Upper lobe of right lung (tissue), 1 donor: ENCODE measurements at regions not wholly inside any gene's neighbourhood (a gene's known extent, or its start where the extent isn't known, plus 50 kb on each side); places are given as distances from the start of the nearest gene placed in this dataset. TPM values are rescaled to one million over a fixed set of nuclear protein-coding genes. Genes with fewer than 3 reads are reported as not detected.

ENCODE experiments used
- ATAC-seq: fragments of 200-7000 bp; cut with Tn5 transposase; one replicate; pipeline ENCODE4 v1.9.1; 2020; ENCODE audit warnings: mild to moderate bottlenecking, moderate library complexity
- DNase-seq: peaks from one replicate; pipeline ENCODE4 v3.0.0-alpha.2; 2020
- H3K27ac ChIP-seq: fragments of 200-600 bp; one replicate; pipeline ENCODE4 v1.8.0; 2022
- H3K27me3 ChIP-seq: fragments of 200-600 bp; one replicate; pipeline ENCODE4 v1.8.0; 2022; ENCODE audit warnings: mild to moderate bottlenecking
- H3K36me3 ChIP-seq: fragments of 200-600 bp; one replicate; pipeline ENCODE4 v1.8.0; 2022
- H3K4me1 ChIP-seq: fragments of 200-600 bp; one replicate; pipeline ENCODE4 v1.8.0; 2022
- H3K4me3 ChIP-seq: fragments of 200-600 bp; one replicate; pipeline ENCODE4 v1.8.0; 2022; ENCODE audit warnings: mild to moderate bottlenecking
- H3K9me3 ChIP-seq: fragments of 200-600 bp; one replicate; pipeline ENCODE4 v1.8.0; 2022
- CTCF ChIP-seq: fragments of 200-600 bp; IDR thresholded peaks from one replicate; pipeline ENCODE4 v1.8.0; 2022; ENCODE audit warnings: antibody characterized with exemption
- intact Hi-C: fragments of 100-400 bp; cut with DNase I; formaldehyde crosslinking; loops from one replicate; pipeline ENCODE4 v1.11.0; 2022
- microRNA-seq: library from miRNA; unstranded; fragments of <30 nt; microRNA quantifications from one replicate; pipeline ENCODE4 v1.2.0, GENCODE V29; 2020; ENCODE audit warnings: borderline microRNAs expressed
- donor health status: DM: no; HTN: yes; CAD: no; lungs with severe emphysema.

GRCh38 chr6:98775205-98775604, 59.2 kb upstream of the POU3F2 start:
- Histone ChIP-seq H3K27ac (no peak overlapping the region), H3K36me3 (no peaks in the 10 kb centered on the region), H3K9me3 (no peaks in the 10 kb centered on the region), H3K27me3 (peaks cover 7% of the 10 kb centered on the region), H3K4me1 (no peaks in the 10 kb centered on the region), H3K4me3 (no peak overlapping the region)
- intact Hi-C loops = no loop called here
- DNase-seq (no peak), ATAC-seq (no peak)
- no peak for TF ChIP-seq CTCF

DNA sequence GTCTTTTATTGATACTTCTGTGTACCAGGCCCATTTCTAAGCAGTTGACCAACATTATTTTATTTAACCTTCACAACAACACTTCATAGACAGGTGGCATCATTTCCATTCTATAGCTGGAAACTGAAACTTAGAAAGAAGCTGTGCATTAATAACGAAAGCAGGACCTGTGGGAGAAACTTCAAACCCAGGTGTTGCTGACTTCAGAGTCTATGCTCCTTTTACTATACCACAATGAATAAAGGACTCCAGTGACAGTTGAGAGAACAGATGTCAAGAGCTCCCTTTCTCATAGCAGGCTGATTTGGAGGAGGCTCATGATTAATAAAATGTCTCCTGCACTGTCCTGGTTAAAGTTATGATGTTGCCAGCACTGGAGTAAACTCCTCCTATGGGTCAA, 56.6 kb upstream of the POU3F2 start:
- intact Hi-C loops = no loop called here
- no peaks in the 10 kb centered on the region for H3K9me3 ChIP-seq
- H3K36me3 ChIP-seq = no peaks in the 10 kb centered on the region
- no peak for TF ChIP-seq CTCF
- H3K27me3 ChIP-seq = peaks cover 7% of the 10 kb centered on the region
- H3K27ac ChIP-seq = no peak overlapping the region
- ATAC-seq = no peak
- no peak for DNase-seq
- no peak overlapping the region for H3K4me3 ChIP-seq
- no peaks in the 10 kb centered on the region for H3K4me1 ChIP-seq

- ATAC-seq (no peak), DNase-seq (no peak)
- Histone ChIP-seq H3K4me1 (no peaks in the 10 kb centered on the region), H3K36me3 (no peaks in the 10 kb centered on the region), H3K4me3 (no peak overlapping the region), H3K27me3 (peaks cover 12% of the 10 kb centered on the region), H3K9me3 (no peaks in the 10 kb centered on the region), H3K27ac (no peak overlapping the region)
- intact Hi-C loops = no loop called here
- no peak for TF ChIP-seq CTCF
These were observed 54.8 kb upstream of the POU3F2 start for GRCh38 chr6:98779618-98780017.

DNA sequence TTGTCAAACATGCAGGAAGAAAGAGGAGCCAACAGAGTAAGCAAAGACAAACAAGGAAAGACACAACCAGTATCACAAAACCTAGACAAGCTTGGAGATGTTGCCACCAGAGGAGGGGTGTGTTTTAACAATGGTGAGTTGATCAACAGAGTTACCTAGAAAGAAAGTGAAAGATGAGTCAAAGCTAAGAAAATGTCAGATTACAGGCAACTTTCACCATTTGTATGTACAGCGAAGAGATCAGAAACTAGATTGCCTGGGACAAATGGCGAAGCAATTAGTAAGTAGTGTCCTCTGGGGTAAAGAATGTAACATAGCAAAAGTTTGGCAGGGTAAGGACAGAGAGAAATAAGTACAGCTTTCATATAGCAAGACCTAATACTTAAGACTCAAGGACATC, 51.6 kb upstream of the POU3F2 start:
- no peak overlapping the region for H3K4me3 ChIP-seq
- ATAC-seq = no peak
- intact Hi-C loops = no loop called here

DNA sequence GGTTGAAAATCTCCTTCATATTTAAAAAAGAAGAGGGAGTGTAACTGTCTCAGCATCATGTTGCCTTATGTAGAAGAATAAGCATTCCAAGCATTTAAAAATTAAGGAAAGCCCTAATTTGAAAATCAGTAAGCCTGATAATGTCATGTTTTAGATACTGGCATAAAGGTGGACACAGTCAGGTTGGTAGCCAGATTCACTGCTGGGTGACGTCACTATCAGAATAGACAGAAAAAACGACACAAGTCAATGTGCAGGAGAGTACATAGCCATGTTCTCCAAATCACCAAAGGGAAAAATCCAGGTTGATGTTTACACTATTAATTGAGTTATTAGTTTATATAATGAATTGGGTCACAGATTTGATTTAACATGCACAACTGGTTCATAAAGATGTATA, 50.8 kb upstream of the POU3F2 start:
- H3K36me3 ChIP-seq = no peaks in the 10 kb centered on the region
- intact Hi-C loops = no loop called here
- no peak for TF ChIP-seq CTCF
- no peak for DNase-seq
- H3K27ac ChIP-seq = no peak overlapping the region
- H3K4me3 ChIP-seq = no peak overlapping the region
- ATAC-seq = no peak
- H3K9me3 ChIP-seq = no peaks in the 10 kb centered on the region
- no peaks in the 10 kb centered on the region for H3K4me1 ChIP-seq
- peaks cover 16% of the 10 kb centered on the region for H3K27me3 ChIP-seq

More for the DNA sequence above, 51.6 kb upstream of the POU3F2 start:
- H3K9me3 ChIP-seq = no peaks in the 10 kb centered on the region
- peaks cover 16% of the 10 kb centered on the region for H3K27me3 ChIP-seq
- TF ChIP-seq CTCF = no peak
- no peaks in the 10 kb centered on the region for H3K4me1 ChIP-seq
- H3K27ac ChIP-seq = no peak overlapping the region
- DNase-seq = no peak
- H3K36me3 ChIP-seq = no peaks in the 10 kb centered on the region

Small RNAs in the stretch of these regions (microRNA-seq; reads per million reads assigned to microRNA genes)
- gene MIR2113 = not detected
